T-helper 2 cell treated with Interferon-gamma antibody and Interleukin-4, amounts not matched to agents 100 ng/mL and 5 ng/mL, for 36 hours (primary cell): ENCODE measurements at regions not wholly inside any gene's neighbourhood (a gene's known extent, or its start where the extent isn't known, plus 50 kb on each side); places are given as distances from the start of the nearest gene placed in this dataset.

Source experiments
- intact Hi-C: fragments of 100-400 bp; cut with micrococcal nuclease; formaldehyde crosslinking; loops from one replicate; pipeline ENCODE4 v1.15.1; 2023

- intact Hi-C loops = loop anchor here (2.0 to 5.0 kb wide), 4 partner anchors 99 to 893 kb away; partner anchors contain the start of gene EEA1
Observed at GRCh38 chr12:92034083-92034482, 111.6 kb downstream of the BTG1 start.

DNA sequence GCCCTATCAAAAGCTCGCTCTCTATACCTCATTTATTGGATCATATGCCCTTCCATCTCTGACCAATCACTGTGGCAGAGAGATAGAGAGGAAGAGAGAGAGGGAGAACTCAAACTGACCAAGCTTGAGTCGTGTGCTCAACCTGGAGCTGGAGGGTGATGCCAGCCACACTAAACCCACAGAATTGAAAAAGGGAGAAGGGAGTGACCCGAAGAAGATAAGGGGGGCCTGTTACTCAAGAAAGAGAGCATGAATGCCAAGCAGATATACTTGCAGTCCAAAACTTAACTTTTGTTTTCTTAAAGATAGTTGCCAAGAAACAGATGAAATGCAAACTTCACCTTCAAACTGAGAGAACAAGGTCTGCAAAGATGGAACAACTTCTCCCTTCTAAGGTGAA lies 112.7 kb downstream of the BTG1 start:
- intact Hi-C loops = loop anchor here (5.0 kb wide), 3 partner anchors 156 to 894 kb away; partner anchors contain the start of gene EEA1

DNA sequence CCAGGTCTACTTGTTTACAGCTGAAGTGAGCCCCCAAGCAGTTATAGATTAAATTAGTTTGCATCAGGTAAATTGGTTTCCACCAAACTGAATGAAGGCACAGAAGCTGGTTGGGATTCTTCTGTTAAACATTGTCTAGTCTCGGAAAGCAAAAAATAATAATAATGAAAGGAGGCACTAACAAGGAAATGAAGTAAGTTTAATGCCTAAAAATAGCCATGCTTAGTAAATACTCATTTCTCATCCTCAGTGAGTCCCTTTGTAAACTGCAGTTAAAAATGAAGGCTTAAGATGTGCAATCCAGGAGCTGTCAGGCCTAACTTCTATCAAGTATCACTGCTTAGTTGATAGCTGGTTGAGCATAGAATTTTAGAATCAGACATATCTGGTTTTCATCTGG lies 113.5 kb downstream of the BTG1 start:
- intact Hi-C loops = loop anchor here (5.0 kb wide), 3 partner anchors 155 to 895 kb away; partner anchors contain the start of gene EEA1

DNA sequence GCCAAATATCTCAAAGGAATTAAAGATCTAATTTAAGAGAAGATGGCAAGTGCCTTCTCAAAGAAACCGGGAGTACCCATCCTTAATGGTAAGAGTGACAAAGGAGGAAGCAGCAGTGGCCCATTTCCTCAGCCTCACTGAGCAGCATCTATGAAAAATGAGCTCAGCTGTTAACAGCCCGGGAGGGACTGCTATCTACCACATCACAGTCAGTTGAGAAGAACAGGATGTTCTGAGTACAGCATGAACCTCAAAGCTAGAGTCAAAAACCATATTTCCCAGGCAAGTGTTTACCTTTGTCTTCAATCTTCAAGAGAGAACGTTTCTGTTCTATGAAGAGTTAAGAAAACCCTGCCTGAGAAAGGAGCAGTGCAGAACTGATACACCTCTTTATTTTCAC lies 115.0 kb downstream of the BTG1 start:
- intact Hi-C loops = loop anchor here (1.0 to 5.0 kb wide), 9 partner anchors 11 to 897 kb away; partner anchors contain the start of genes BTG1 and EEA1

DNA sequence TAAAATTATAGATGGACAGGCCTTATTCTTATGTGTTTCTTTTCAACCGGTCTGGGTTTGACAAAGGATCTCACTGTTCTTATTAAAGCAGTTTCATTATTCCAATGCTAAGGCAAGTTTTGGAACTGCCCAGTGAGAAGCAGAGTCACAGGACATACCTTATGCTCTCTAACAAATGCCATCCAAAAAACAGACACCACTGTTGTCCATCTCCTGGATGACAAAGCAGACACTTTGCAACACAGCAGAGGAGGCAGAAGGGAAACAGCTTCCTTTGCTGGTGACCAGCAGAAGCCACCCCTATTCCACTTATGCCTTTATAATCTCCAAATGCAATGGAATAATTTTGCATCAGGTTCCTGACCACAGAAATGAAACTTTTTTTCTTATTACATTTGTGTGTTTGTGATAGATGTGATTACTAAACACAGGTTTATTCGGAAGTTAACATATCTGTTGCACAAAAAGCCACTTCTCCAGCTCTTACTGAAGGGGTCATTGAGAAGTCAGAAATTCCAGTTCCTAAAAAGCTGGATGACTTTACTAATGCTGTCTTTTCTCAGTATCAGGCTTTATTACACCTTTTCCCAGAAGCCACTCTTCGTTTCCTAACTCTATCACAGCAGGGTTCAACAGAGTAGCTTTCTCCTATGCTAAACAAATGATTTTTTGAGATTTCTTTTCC lies 115.6 kb downstream of the BTG1 start:
- intact Hi-C loops = loop anchor here (1.0 to 5.0 kb wide), 9 partner anchors 11 to 897 kb away; partner anchors contain the start of genes BTG1 and EEA1

DNA sequence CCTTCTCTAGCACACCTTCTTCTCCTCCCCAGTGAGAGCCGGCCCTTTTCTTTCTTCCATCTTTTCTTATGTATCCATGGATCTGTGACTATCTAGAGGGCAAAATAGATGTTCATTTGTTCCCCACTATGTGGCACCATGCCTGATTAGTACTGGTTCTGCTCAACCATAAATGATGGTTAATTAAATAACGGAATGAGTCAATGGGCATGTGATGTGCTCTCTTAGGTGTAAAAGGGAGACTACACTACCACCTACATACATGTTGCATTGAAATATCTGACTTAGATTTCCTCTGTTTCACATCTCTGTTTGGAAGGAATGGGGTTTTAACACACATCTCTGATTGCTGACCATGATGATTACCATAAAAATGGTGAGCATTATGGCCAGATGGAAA lies 116.5 kb downstream of the BTG1 start:
- intact Hi-C loops = no loop called here

- intact Hi-C loops = no loop called here
Observed at GRCh38 chr12:92028441-92028709, 117.3 kb downstream of the BTG1 start.

DNA sequence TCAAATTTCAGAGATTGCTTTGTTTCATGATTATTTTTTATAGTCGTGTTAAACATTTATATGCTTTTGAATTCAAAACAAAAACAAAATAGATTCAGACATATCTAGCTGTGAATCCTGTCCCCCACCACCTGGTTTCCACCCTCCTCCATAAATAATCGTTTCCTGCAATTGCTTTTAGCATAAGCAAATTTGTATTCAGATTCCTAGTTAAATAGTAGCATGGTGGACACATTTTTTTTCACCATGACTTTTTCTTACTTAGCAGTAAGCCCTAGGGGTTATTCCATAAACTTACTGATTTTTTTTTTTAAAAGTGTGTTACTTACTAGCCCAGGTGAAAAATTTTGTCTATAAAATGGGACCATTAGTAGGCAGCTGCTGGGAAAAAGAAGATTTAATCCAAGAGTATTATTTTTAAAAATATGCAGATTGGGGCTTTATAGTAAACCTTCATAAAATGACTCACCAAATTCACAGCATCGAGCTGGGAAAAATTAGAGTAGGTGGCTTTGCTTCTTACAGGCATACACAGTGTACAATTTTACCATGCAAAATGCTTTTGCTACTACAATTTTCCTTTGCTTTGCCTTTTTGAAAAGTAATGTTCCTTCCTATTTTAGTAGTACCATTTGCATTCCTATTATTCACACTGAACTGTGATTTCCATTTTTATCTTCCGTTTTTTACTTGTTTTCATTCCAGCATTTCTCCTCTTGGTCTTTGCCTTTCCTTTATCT lies 117.8 kb downstream of the BTG1 start:
- intact Hi-C loops = no loop called here

DNA sequence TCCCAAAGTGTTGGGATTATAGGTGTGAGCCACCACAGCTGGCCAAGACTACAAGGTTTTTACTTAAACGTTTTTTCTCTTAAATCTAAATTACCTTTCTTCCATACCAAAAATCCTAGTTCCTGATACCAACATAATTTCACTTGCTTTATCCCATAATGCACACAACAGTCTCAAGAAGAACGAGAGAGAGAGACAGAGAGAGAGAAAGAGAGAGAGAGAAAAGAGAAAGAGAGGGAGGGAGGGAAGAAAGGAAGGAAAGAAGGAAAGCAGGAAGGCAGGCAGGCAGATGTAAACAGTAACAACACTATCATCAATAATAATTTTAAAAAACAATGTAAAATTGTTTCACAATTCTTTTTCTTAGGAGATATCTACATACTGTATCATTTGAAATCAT lies 118.4 kb downstream of the BTG1 start:
- intact Hi-C loops = no loop called here

DNA sequence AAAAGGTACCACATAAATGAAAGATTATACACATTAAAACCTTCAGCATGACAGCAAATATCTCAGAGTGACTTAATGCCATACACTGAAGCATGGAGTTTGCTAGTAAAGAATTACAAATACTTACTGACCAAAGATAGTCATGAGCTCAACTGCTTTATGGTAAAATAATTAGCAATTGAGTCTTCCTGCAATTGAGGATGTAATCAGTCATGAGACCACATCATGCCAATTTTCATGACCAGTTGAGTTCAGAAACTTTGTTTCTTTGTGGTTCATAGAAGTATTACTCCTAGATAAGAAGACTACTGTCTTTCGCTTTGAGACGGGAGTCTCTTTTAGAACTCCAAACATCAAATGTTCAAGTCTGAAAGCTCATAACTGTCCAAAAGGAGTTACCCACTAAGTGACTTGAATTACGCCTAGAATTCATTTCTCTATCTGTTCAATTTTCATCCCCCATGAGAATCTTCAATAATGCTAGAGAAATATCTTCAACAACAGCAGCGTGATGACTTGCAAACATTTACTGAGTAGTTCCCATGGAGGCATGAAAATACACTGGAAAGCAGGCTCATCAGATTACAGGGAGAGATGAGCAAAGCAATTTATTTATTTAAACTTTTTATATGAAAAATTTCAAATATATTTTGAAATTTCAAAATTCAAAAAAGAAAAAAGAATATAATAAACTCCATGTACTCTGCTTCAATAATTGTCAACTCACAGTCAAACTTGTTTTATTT lies 120.0 kb downstream of the BTG1 start:
- intact Hi-C loops = no loop called here

DNA sequence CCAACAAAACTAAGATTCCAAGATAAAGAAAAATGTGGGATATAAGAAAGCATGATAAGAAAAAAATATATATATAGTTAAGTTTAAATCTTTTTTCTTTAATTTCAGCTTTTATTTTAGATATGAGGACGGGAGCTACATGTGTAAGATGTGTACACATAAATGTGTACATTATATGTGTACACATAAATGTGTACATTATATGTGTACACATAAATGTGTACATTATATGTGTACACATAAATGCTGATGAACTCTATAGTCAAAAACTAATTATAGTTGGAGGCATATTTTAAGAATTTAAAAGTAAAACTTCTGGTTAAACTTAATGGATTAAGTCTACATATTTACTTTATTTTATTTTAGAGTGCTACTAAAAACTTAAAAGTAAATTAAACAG lies 123.6 kb downstream of the BTG1 start:
- intact Hi-C loops = no loop called here

- intact Hi-C loops = no loop called here
Observed at GRCh38 chr12:92021666-92022035, 124.0 kb downstream of the BTG1 start.

- intact Hi-C loops = no loop called here
Observed at GRCh38 chr12:92020983-92021665, 124.5 kb downstream of the BTG1 start.

DNA sequence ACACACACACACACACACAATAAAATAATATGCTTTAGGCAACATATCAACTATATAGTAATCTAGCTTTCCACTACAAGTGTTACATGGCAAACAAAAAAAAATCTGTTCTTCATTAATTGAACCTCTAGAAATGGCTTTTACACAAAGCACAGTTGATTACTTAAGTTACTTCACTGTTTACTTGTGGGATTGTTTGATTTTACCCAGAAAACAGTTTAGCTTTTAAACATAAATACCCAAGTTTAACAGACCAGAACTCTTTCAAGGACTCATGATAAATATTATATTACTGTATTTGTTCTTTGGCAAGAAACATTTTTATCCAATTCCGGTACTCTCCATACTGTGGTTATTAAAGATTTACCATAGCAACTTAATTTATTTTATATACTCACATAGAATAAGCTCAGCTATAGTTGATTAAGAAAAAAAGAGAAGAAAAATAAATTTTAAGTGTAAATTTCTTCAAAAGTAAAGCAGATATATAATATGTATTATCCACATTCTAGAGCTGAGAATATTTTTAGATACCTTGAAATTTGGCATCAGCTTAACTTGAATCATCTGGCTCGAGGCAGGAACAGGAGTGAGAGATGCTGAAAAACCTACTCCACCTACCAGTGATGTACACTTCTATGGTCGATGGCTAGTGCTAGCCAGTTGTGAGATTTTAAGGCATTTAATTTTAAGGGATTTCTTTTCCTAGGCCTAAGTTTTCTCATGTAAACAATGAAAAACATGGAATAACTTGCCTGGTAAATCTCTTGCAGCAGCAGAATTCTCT lies 126.0 kb downstream of the BTG1 start:
- intact Hi-C loops = no loop called here

- intact Hi-C loops = no loop called here
Observed at GRCh38 chr12:92012691-92013090, 133.0 kb downstream of the BTG1 start.

- intact Hi-C loops = no loop called here
Observed at GRCh38 chr12:92010853-92011701, 134.6 kb downstream of the BTG1 start.

- intact Hi-C loops = no loop called here
Observed at GRCh38 chr12:92010368-92010767, 135.3 kb downstream of the BTG1 start.

GRCh38 chr12:92008345-92008744 lies 137.3 kb downstream of the BTG1 start:
- intact Hi-C loops = no loop called here

GRCh38 chr12:92007787-92008186 lies 137.9 kb downstream of the BTG1 start:
- intact Hi-C loops = no loop called here

GRCh38 chr12:92003701-92004100 lies 141.9 kb downstream of the BTG1 start:
- intact Hi-C loops = no loop called here
